Lower leg skin (tissue), 4 donors: ENCODE measurements at regions not wholly inside any gene's neighbourhood (a gene's known extent, or its start where the extent isn't known, plus 50 kb on each side); places are given as distances from the start of the nearest gene placed in this dataset.

Experiments
- DNase-seq, 2 donors: peaks; one replicate each; pipeline ENCODE4 v3.0.0-alpha.2; 2019; ENCODE audit warnings: low spot score in 2 of 2
- H3K4me3 ChIP-seq: fragments of 200-600 bp; sonication (generic); 2 replicates; pipeline ENCODE4 v1.5.1; 2017; ENCODE audit warnings: mild to moderate bottlenecking, low read depth; ENCODE audit not compliant: poor library complexity, severe bottlenecking
- POLR2A ChIP-seq, 2 donors: fragments of 450-650 bp; IDR thresholded peaks; one replicate each; pipeline ENCODE4 v1.6.1; 2016 to 2017; ENCODE audit warnings: antibody characterized with exemption in 2 of 2, mild to moderate bottlenecking in 1 of 2, moderate library complexity in 1 of 2
- WGBS, 2 donors: methylation state at CpG; one replicate each; pipeline ENCODE4 v1.1.5; 2018; 5-methylcytosine and 5-hydroxymethylcytosine counted together
- intact Hi-C: fragments of 100-400 bp; cut with DNase I; formaldehyde crosslinking; loops from one replicate; pipeline ENCODE4 v1.15.0; 2023; ENCODE audit warnings: low total_unique reads
- TF ChIP-seq, protein P1 (sequence below), 3 donors: fragments of 450-650 bp; IDR thresholded peaks; one replicate each; pipeline ENCODE4 v1.5.1; 2016; ENCODE audit warnings: antibody characterized with exemption in 3 of 3, mild to moderate bottlenecking in 3 of 3, moderate library complexity in 2 of 3

DNA sequence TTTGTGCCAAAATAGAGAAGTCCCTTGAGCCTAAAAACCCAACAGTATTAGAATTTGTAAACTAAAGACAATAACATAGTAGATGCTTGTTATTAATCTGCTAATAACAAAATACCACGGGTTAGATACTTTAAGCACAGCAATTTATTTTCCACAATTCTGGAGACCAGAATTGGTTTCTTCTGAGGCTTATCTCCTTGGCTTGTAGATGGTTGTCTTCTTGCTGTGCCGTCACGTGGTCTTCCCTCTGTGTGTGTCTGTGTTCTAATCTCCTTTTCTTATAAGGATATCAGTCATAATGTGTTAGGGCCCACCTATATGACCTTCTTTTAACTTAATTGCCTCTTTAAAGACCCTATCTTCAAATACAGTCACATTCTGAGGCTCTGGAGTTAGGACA is 260.1 kb downstream of the CYRIA start:
- intact Hi-C loops, result no loop called here

GRCh38 chr2:16404551-16405300 is 260.9 kb downstream of the CYRIA start:
- no peak for DNase-seq
- no peak overlapping the region for H3K4me3 ChIP-seq
- 82 to 94% methylated on average over 5 of the region's 5 CpGs for WGBS, 2 donors
- TF ChIP-seq, protein P1, sequence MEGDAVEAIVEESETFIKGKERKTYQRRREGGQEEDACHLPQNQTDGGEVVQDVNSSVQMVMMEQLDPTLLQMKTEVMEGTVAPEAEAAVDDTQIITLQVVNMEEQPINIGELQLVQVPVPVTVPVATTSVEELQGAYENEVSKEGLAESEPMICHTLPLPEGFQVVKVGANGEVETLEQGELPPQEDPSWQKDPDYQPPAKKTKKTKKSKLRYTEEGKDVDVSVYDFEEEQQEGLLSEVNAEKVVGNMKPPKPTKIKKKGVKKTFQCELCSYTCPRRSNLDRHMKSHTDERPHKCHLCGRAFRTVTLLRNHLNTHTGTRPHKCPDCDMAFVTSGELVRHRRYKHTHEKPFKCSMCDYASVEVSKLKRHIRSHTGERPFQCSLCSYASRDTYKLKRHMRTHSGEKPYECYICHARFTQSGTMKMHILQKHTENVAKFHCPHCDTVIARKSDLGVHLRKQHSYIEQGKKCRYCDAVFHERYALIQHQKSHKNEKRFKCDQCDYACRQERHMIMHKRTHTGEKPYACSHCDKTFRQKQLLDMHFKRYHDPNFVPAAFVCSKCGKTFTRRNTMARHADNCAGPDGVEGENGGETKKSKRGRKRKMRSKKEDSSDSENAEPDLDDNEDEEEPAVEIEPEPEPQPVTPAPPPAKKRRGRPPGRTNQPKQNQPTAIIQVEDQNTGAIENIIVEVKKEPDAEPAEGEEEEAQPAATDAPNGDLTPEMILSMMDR (IDR thresholded peaks at IDR 0.05), result no peak
- TF ChIP-seq POLR2A (IDR thresholded peaks at IDR 0.05), result no peak
- intact Hi-C loops, result no loop called here

More for the DNA sequence above, 260.1 kb downstream of the CYRIA start:
- no peak overlapping the region for H3K4me3 ChIP-seq
- 86 to 89% methylated on average over 3 of the region's 3 CpGs for WGBS, 2 donors
- no peak for DNase-seq
- TF ChIP-seq, protein P1 (IDR thresholded peaks at IDR 0.05), result no peak
- no peak for TF ChIP-seq POLR2A (IDR thresholded peaks at IDR 0.05)

GRCh38 chr2:16404146-16404545 is 261.5 kb downstream of the CYRIA start:
- 65 to 79% methylated on average over 3 of the region's 3 CpGs for WGBS, 2 donors
- TF ChIP-seq POLR2A (IDR thresholded peaks at IDR 0.05), result no peak
- TF ChIP-seq, protein P1 (IDR thresholded peaks at IDR 0.05), result no peak
- H3K4me3 ChIP-seq, result no peak overlapping the region
- no peak for DNase-seq
- intact Hi-C loops, result no loop called here

DNA sequence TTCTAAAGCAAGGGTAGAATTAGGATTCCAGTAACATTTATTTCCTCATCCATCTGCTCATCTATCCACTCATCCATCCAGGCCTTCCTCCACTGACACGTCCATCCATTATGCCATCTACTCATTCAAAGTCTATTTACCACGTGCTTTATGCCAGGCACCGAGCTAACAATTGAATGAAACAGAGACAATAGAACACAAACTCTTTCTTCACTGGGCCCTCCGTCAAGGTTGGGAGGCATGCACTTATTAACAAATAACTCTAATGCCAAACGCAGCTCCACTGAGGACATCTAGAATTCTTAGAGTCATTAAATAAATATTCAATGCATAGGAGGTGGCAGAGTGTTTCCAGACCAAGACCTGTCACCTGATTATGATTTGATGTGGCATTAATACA is 262.7 kb downstream of the CYRIA start:
- intact Hi-C loops, result no loop called here
- WGBS, 2 donors, result 85 to 89% methylated on average over 5 of the region's 5 CpGs

DNA sequence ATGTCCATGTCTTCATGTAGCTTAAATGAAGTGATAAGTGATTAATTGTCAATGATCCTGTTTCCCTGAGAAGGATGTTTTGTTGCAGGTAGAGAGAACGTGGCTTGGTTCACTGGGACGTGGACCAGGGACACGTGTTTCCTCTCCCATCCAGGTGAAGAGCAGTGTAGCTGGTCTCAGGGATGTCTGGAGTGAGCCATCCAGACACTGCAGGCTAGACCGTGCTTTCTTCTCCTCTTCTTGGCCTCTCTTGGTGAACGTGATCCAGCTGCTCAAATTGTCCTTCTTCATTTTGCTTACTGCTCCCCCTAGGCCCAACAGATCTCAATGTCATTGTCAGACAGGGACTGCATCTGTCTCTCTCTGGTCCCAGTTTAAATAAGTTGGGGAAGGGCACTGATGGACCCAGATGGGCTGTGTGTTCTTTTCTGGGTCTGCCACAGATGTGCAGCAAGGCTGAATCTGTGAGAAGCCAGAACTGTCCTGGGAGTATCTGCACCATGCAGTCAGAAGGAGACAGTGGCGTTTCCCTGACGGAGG is 263.8 kb downstream of the CYRIA start:
- no peak for DNase-seq

More for the DNA sequence above, 262.7 kb downstream of the CYRIA start:
- no peak for DNase-seq
- no peak for TF ChIP-seq POLR2A (IDR thresholded peaks at IDR 0.05)
- TF ChIP-seq, protein P1 (IDR thresholded peaks at IDR 0.05), result no peak
- no peak overlapping the region for H3K4me3 ChIP-seq

GRCh38 chr2:16400127-16400623 is 265.5 kb downstream of the CYRIA start:
- 29 to 34% methylated on average over 7 of the region's 7 CpGs for WGBS, 2 donors
- no peak for DNase-seq
- no peak overlapping the region for H3K4me3 ChIP-seq
- intact Hi-C loops, result no loop called here
- no peak for TF ChIP-seq POLR2A (IDR thresholded peaks at IDR 0.05)
- TF ChIP-seq, protein P1 (IDR thresholded peaks at IDR 0.05), result no peak

More for the DNA sequence above, 263.8 kb downstream of the CYRIA start:
- no peak overlapping the region for H3K4me3 ChIP-seq
- TF ChIP-seq POLR2A (IDR thresholded peaks at IDR 0.05), result no peak
- intact Hi-C loops, result no loop called here
- 81 to 82% methylated on average over 7 of the region's 7 CpGs for WGBS, 2 donors
